HEK293 (cell line): ENCODE measurements at regions not wholly inside any gene's neighbourhood (a gene's known extent, or its start where the extent isn't known, plus 50 kb on each side); places are given as distances from the start of the nearest gene placed in this dataset.

ENCODE experiments used
- KLF7 ChIP-seq: fragments of 450-650 bp; formaldehyde crosslinking; IDR thresholded peaks from 2 replicates; pipeline ENCODE4 v1.5.1; 2016; ENCODE audit warnings: missing biosample characterization, missing genetic modification characterization, borderline replicate concordance
- ZNF530 ChIP-seq: fragments of 450-650 bp; formaldehyde crosslinking; IDR thresholded peaks from 2 replicates; pipeline ENCODE4 v1.5.1; 2016; ENCODE audit warnings: low read depth, missing biosample characterization, missing genetic modification characterization

GRCh38 chr2:188129677-188130076 lies 162.0 kb upstream of the GULP1 start:
- TF ChIP-seq ZNF530 (no peak), KLF7 (tag by site-specific recombination) (no peak)
